ENCODE measurements at regions not wholly inside any gene's neighbourhood (a gene's known extent, or its start where the extent isn't known, plus 50 kb on each side); places are given as distances from the start of the nearest gene placed in this dataset.

GRCh38 chr13:84648069-84648640 is 765.9 kb upstream of the SLITRK1 start:
- peak; percentile 71 for TF ChIP-seq CTCF (conservative IDR thresholded peaks at IDR 0.05; ENCODE audit: low read length)
- no peak for TF ChIP-seq EZH2phosphoT487 (IDR thresholded peaks at IDR 0.05; ENCODE audit: borderline replicate concordance, low read depth, low read length)
